Nephron (organoid): ENCODE measurements at regions not wholly inside any gene's neighbourhood (a gene's known extent, or its start where the extent isn't known, plus 50 kb on each side); places are given as distances from the start of the nearest gene placed in this dataset.

ENCODE experiments used
- H3K27ac Mint-ChIP-seq, 3 experiments: 2 replicates each; pipeline ENCODE4 v1.8.0; 2020; ENCODE audit warnings: mixed read lengths in 3 of 3, mild to moderate bottlenecking in 2 of 3, moderate library complexity in 1 of 3
- H3K27me3 Mint-ChIP-seq: 2 replicates; pipeline ENCODE4 v1.8.0; 2021; ENCODE audit warnings: low read depth, mild to moderate bottlenecking, moderate library complexity, mixed read lengths
- H3K36me3 Mint-ChIP-seq: 2 replicates; pipeline ENCODE4 v1.8.0; 2020; ENCODE audit warnings: low read depth, mixed read lengths
- H3K4me1 Mint-ChIP-seq: 2 replicates; pipeline ENCODE4 v1.8.0; 2020; ENCODE audit warnings: mixed read lengths
- H3K4me3 Mint-ChIP-seq, 3 experiments: 2 replicates each; pipeline ENCODE4 v1.8.0; 2020; ENCODE audit warnings: mild to moderate bottlenecking in 3 of 3, mixed read lengths in 3 of 3, moderate library complexity in 2 of 3
- H3K9me3 Mint-ChIP-seq: 2 replicates; pipeline ENCODE4 v1.8.0; 2020; ENCODE audit warnings: mixed read lengths
- TF ChIP-seq, protein P1 (sequence below), 3 experiments: fragments of 200-600 bp; sonication (generic); IDR thresholded peaks; one replicate each; pipeline ENCODE4 v1.5.0; 2021; ENCODE audit warnings: antibody characterized with exemption in 3 of 3; ENCODE audit not compliant: unreplicated experiment in 3 of 3

DNA sequence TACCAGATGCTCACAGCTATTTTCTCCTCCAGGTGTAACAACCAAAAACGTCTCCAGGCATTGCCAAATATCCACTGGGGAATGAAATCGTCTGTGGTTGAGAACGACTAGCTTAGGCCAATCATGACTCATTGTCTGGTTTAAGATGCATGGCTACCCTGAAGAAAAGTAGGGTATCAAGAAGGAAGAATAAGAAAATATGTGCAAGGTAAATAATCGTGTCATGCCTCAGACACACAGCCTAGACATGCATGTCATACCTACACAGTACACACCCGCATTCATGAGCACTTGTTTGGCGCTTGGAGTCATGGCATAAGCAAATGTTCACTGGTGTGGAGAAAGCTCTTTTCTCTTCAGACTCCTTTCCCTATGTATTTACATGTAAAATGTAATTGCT is 745.7 kb downstream of the MAFB start:
- Mint-ChIP-seq H3K4me1 (peaks cover 7% of the 10 kb centered on the region), H3K9me3 (no peaks in the 10 kb centered on the region), H3K36me3 (no peaks in the 10 kb centered on the region)

DNA sequence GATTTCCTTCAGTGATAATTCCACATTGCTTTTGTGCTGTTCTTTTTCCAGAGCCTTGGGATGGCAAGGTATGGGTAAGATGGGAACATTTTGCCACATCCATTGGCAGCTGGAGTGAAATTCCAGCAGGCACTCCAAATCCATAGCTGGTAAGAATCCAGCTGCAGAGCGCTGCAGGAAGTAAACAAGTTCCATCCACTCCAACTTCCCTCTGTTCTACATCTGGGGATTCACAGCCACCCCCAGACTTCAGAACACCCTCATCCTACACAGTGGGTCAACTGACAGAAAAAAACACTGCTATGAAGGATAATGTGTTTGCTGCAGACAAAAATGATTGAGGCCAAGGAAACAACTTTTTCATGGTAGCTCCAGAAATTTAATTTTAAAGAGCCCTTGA is 747.8 kb downstream of the MAFB start:
- TF ChIP-seq, protein P1, sequence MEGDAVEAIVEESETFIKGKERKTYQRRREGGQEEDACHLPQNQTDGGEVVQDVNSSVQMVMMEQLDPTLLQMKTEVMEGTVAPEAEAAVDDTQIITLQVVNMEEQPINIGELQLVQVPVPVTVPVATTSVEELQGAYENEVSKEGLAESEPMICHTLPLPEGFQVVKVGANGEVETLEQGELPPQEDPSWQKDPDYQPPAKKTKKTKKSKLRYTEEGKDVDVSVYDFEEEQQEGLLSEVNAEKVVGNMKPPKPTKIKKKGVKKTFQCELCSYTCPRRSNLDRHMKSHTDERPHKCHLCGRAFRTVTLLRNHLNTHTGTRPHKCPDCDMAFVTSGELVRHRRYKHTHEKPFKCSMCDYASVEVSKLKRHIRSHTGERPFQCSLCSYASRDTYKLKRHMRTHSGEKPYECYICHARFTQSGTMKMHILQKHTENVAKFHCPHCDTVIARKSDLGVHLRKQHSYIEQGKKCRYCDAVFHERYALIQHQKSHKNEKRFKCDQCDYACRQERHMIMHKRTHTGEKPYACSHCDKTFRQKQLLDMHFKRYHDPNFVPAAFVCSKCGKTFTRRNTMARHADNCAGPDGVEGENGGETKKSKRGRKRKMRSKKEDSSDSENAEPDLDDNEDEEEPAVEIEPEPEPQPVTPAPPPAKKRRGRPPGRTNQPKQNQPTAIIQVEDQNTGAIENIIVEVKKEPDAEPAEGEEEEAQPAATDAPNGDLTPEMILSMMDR (IDR thresholded peaks at IDR 0.05; ENCODE audit: unreplicated experiment in 3 of 3), result no peak
- Mint-ChIP-seq H3K4me1 (no peaks in the 10 kb centered on the region), H3K27me3 (peaks cover 3% of the 10 kb centered on the region), H3K27ac (peak overlapping the region in 1 of 3 experiments; percentile 41), H3K9me3 (no peaks in the 10 kb centered on the region), H3K36me3 (no peaks in the 10 kb centered on the region), H3K4me3 (no peak overlapping the region)

More for the DNA sequence above, 745.7 kb downstream of the MAFB start:
- H3K4me3 Mint-ChIP-seq, result no peak overlapping the region
- no peak overlapping the region for H3K27ac Mint-ChIP-seq
- peaks cover 3% of the 10 kb centered on the region for H3K27me3 Mint-ChIP-seq
- TF ChIP-seq, protein P1 (IDR thresholded peaks at IDR 0.05; ENCODE audit: unreplicated experiment in 3 of 3), result no peak

DNA sequence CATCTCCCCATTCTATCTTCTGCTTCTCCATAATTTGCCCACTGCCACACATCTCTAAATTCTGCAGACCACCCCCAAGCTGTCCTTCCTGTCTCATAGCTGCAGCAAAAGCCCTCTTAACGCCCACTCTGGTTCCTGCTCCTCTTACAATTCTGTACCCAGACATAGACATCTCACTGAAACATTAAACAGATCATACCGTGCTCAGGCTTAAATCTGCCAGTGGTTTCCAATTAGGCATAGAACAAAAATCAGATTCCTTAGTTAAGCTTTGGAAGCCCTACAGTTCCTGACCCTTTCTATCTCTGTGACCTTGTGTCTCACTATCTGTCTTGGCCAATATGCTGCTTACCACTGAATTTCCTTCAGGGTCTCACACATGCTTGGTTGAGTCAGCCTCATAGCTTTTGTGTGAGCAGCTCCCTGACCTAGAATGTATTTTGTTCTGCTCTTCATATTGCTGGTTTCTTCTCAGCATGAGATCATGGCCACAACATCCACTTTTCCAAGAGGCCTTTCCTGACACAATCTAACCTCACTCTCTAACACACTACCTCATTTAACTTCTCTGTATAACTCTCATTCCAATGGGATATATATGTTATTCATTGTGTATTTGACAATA is 749.7 kb downstream of the MAFB start:
- no peaks in the 10 kb centered on the region for H3K4me1 Mint-ChIP-seq
- TF ChIP-seq, protein P1 (IDR thresholded peaks at IDR 0.05; ENCODE audit: unreplicated experiment in 3 of 3), result no peak
- no peak overlapping the region for H3K4me3 Mint-ChIP-seq
- no peaks in the 10 kb centered on the region for H3K9me3 Mint-ChIP-seq
- H3K27me3 Mint-ChIP-seq, result no peaks in the 10 kb centered on the region
- no peak overlapping the region for H3K27ac Mint-ChIP-seq
- H3K36me3 Mint-ChIP-seq, result no peaks in the 10 kb centered on the region

DNA sequence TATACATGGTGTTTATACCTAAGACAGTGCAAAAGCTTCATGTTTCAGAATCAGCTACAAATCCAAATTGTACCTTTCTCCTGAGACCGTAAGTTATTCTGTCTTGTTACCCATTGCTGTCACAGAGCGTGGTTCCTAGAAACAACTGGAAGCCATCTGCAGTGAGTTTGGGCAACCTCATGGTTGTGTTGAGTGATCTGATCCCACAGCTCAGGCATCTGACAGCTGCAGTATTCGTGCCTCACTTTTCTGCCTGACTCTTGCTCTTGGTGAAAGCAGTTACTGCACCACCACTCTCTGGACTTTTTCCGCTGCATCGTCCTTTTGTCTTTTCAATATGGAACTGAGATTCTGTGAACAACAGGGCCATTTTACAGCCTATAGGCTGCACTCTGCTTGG is 752.6 kb downstream of the MAFB start:
- Mint-ChIP-seq H3K4me3 (no peak overlapping the region), H3K4me1 (no peaks in the 10 kb centered on the region), H3K27me3 (no peaks in the 10 kb centered on the region), H3K36me3 (no peaks in the 10 kb centered on the region), H3K9me3 (no peaks in the 10 kb centered on the region), H3K27ac (no peak overlapping the region)
- TF ChIP-seq, protein P1 (IDR thresholded peaks at IDR 0.05; ENCODE audit: unreplicated experiment in 3 of 3), result no peak

DNA sequence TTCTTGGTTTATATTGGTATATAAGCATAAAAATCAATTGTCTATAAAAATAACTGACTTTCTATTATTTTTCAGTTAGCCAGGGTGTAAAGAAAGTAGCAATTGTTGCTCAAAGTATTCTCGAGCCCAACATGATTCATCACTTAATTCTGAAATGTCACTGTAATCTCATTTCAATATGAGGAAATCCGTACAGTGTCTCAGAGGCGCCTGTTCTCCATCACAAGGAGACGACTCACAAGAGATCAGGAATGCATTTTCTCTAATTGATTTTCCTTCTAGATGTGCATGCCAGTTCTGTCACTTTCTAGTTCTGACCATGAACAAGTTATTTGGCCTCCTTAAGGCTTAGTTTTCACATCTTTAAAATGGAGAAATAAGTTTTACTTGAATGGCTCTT is 753.1 kb downstream of the MAFB start:
- no peak overlapping the region for H3K27ac Mint-ChIP-seq
- TF ChIP-seq, protein P1 (IDR thresholded peaks at IDR 0.05; ENCODE audit: unreplicated experiment in 3 of 3), result no peak
- no peak overlapping the region for H3K4me3 Mint-ChIP-seq
- no peaks in the 10 kb centered on the region for H3K9me3 Mint-ChIP-seq
- H3K4me1 Mint-ChIP-seq, result no peaks in the 10 kb centered on the region
- H3K36me3 Mint-ChIP-seq, result no peaks in the 10 kb centered on the region
- H3K27me3 Mint-ChIP-seq, result no peaks in the 10 kb centered on the region

DNA sequence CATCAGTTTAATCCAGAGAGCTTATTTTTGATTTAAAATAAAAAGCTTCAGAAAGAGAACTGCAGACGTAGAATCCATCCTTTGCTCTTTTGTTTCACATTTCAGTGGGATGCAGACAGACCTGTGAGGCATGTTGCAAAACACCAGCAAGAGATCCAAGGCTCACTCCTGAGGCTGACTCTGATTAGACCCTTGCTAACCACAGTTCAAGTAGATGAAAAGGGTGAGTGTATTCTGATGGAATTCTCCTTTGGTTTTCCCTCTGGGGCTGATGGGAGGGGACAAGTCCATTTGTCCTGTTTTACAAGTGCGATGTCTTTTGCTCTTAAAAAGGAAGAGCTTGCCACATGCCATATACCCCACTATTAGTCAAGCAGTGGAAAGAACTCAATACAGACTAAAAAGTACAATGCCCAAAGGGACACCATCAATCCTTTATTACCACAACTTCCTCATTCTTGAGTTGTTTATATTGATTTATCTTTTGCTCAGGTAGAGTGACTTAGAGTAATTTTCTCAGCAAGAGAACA is 772.7 kb downstream of the MAFB start:
- Mint-ChIP-seq H3K27ac (no peak overlapping the region), H3K4me3 (no peak overlapping the region), H3K4me1 (no peaks in the 10 kb centered on the region), H3K36me3 (no peaks in the 10 kb centered on the region), H3K27me3 (no peaks in the 10 kb centered on the region), H3K9me3 (peaks cover 5% of the 10 kb centered on the region)
- TF ChIP-seq, protein P1 (IDR thresholded peaks at IDR 0.05; ENCODE audit: unreplicated experiment in 3 of 3), result no peak
